Mesothelial cell of epicardium (in vitro differentiated cells): ENCODE measurements at regions not wholly inside any gene's neighbourhood (a gene's known extent, or its start where the extent isn't known, plus 50 kb on each side); places are given as distances from the start of the nearest gene placed in this dataset.

Experiments
- DNase-seq, 2 experiments: peaks; one replicate each; pipeline ENCODE4 v3.0.0; 2021; ENCODE audit warnings: low spot score in 2 of 2; ENCODE audit not compliant: unreplicated experiment in 2 of 2
- H3K27ac Mint-ChIP-seq: 2 replicates; pipeline ENCODE4 v1.8.0; 2021; ENCODE audit warnings: mixed read lengths
- H3K27me3 Mint-ChIP-seq: 2 replicates; pipeline ENCODE4 v1.8.0; 2021; ENCODE audit warnings: low read depth, mixed read lengths
- H3K36me3 Mint-ChIP-seq: 2 replicates; pipeline ENCODE4 v1.8.0; 2021; ENCODE audit warnings: mixed read lengths
- H3K4me1 Mint-ChIP-seq: 2 replicates; pipeline ENCODE4 v1.8.0; 2021; ENCODE audit warnings: mixed read lengths
- H3K4me3 Mint-ChIP-seq: 2 replicates; pipeline ENCODE4 v1.8.0; 2021; ENCODE audit warnings: mild to moderate bottlenecking, moderate library complexity, mixed read lengths
- H3K9me3 Mint-ChIP-seq: 2 replicates; pipeline ENCODE4 v1.8.0; 2021; ENCODE audit warnings: mixed read lengths
- CTCF ChIP-seq: fragments of 200-600 bp; sonication (generic); IDR thresholded peaks from one replicate; pipeline ENCODE4 v1.5.0; 2021; ENCODE audit warnings: antibody characterized with exemption; ENCODE audit not compliant: unreplicated experiment

DNA sequence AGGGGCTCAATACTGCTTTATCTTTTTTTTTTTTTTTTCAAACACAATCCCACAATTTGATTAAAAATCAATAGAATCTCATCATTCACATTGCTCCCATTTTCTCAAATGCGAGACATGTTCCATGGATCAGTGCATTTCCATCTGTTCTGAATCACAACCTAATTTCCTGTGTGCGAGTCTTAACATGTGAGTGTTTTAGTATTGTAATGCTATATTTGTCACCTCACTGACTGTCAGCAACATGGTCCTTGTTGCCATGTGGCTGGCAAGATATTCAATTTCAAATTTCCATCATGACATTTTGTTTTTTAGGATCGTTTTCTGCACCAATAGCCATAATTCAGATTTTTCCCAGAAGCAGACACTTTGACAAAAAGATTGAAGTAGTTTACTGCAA is 233.2 kb upstream of the PRDM9 start:
- H3K36me3 Mint-ChIP-seq = no peaks in the 10 kb centered on the region
- H3K27me3 Mint-ChIP-seq = no peaks in the 10 kb centered on the region
- no peak for TF ChIP-seq CTCF
- H3K27ac Mint-ChIP-seq = no peak overlapping the region
- no peak overlapping the region for H3K4me3 Mint-ChIP-seq
- H3K9me3 Mint-ChIP-seq = no peaks in the 10 kb centered on the region
- H3K4me1 Mint-ChIP-seq = no peaks in the 10 kb centered on the region
- DNase-seq = no peak

DNA sequence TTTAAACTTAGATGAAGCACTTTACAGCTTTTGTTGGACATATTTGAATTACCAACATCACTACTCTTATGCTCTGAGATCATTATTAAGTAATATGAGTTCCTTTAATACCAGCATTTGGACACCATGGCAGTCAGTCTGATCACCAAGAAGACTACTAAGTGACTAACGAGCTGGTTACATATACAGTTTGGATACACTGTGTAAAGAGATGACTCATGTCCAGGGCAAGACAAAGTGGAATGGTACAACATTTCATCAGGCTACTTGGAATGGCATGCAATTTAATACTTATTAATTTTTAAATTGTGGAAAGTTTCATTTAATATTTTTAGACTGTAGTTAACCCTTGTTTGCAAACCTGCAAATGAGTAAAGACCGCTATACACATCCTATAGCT is 237.4 kb upstream of the PRDM9 start:
- Mint-ChIP-seq H3K27ac (no peak overlapping the region), H3K27me3 (no peaks in the 10 kb centered on the region), H3K36me3 (no peaks in the 10 kb centered on the region), H3K9me3 (no peaks in the 10 kb centered on the region), H3K4me3 (no peak overlapping the region), H3K4me1 (no peaks in the 10 kb centered on the region)
- DNase-seq = no peak
- TF ChIP-seq CTCF = no peak

- H3K4me1 Mint-ChIP-seq = no peaks in the 10 kb centered on the region
- no peak overlapping the region for H3K4me3 Mint-ChIP-seq
- no peak for TF ChIP-seq CTCF
- no peaks in the 10 kb centered on the region for H3K9me3 Mint-ChIP-seq
- no peak for DNase-seq
- H3K36me3 Mint-ChIP-seq = no peaks in the 10 kb centered on the region
- no peaks in the 10 kb centered on the region for H3K27me3 Mint-ChIP-seq
- H3K27ac Mint-ChIP-seq = no peak overlapping the region
Measured at GRCh38 chr5:23268136-23268535, 239.3 kb upstream of the PRDM9 start.

- no peak for DNase-seq
- Mint-ChIP-seq H3K36me3 (no peaks in the 10 kb centered on the region), H3K4me3 (no peak overlapping the region), H3K27me3 (no peaks in the 10 kb centered on the region), H3K27ac (no peak overlapping the region), H3K4me1 (no peaks in the 10 kb centered on the region), H3K9me3 (peaks cover 13% of the 10 kb centered on the region)
- TF ChIP-seq CTCF = no peak
Measured at GRCh38 chr5:23260621-23261020, 246.8 kb upstream of the PRDM9 start.

- peaks cover 14% of the 10 kb centered on the region for H3K9me3 Mint-ChIP-seq
- peaks cover 10% of the 10 kb centered on the region for H3K4me1 Mint-ChIP-seq
- TF ChIP-seq CTCF = no peak
- DNase-seq = no peak
- no peaks in the 10 kb centered on the region for H3K27me3 Mint-ChIP-seq
- H3K27ac Mint-ChIP-seq = no peak overlapping the region
- H3K36me3 Mint-ChIP-seq = no peaks in the 10 kb centered on the region
- H3K4me3 Mint-ChIP-seq = no peak overlapping the region
Measured at GRCh38 chr5:23257656-23258055, 249.8 kb upstream of the PRDM9 start.

DNA sequence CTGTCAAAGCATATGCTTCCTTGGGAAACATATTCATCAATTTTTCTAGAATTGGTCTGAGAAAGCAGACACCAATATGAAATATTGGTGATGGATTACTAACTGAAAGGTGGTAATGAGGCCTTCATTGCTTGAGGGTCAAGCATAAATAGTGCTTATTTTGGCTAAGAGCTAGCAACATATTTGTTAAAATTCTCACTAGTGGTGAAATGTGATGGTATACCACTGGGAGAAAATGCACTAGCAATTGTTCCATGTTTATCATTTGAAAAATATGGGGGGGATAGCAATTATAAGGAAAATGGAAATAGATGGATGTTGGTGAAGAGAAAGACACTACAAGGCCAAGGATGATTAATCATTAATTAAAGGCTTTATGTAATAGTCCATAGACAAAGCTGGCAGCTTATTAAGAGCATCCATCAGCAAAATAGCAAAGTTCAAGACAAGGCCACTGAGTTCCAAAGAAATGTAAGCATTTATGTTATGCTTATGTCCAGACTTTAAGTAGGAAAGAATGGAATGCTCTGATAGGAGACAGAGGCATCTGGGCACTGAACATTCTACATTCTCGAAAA is 253.7 kb upstream of the PRDM9 start:
- H3K27ac Mint-ChIP-seq = peak overlapping the region; percentile 52
- no peak for DNase-seq
- H3K36me3 Mint-ChIP-seq = no peaks in the 10 kb centered on the region
- H3K4me1 Mint-ChIP-seq = peaks cover 10% of the 10 kb centered on the region
- H3K4me3 Mint-ChIP-seq = no peak overlapping the region
- peaks cover 14% of the 10 kb centered on the region for H3K9me3 Mint-ChIP-seq
- no peak for TF ChIP-seq CTCF
- H3K27me3 Mint-ChIP-seq = no peaks in the 10 kb centered on the region
